HG03521 (cell line): ENCODE measurements at regions not wholly inside any gene's neighbourhood (a gene's known extent, or its start where the extent isn't known, plus 50 kb on each side); places are given as distances from the start of the nearest gene placed in this dataset.

Source experiments
- ATAC-seq: cut with Tn5 transposase; IDR thresholded peaks from one replicate; pipeline ENCODE4 v1.9.1; 2021; ENCODE audit warnings: mild to moderate bottlenecking, moderate library complexity; ENCODE audit not compliant: unreplicated experiment

DNA sequence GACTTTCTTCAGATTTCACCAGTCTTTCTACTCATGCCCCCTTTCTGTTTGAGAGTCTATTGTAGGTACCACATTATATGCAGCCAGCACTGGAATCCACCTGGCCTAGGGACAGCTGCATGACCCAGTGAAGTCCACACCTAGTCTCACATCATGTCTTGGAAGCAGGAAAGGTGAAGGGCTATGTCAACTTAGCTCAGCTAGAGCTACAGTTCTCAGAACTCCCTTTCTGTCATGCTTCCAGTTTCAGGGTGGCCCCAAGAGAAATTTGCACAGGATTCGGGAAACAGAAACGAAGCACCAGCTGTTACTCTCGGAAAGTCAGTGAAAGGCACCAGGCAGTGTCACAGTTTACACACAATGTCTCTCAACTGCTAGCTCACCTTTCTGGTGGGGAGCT, 51.6 kb upstream of the NLRP1 start:
- no peak for ATAC-seq

DNA sequence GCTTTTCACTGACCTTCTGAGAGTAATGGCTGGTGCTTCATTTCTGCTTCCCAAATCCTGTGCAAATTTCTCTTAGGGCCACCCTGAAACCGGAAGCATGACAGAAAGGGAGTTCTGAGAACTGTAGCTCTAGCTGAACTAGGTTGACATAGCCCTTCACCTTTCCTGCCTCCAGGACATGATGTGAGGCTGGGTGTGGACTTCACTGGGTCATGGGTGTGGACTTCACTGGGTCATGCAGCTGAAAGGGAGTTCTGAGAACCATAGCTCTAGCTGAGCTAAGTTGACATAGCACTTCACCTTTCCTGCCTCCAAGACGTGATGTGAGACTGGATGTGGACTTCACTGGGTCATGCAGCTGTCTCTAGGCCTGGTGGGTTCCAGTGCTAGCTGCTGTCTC, 54.3 kb upstream of the NLRP1 start:
- no peak for ATAC-seq

DNA sequence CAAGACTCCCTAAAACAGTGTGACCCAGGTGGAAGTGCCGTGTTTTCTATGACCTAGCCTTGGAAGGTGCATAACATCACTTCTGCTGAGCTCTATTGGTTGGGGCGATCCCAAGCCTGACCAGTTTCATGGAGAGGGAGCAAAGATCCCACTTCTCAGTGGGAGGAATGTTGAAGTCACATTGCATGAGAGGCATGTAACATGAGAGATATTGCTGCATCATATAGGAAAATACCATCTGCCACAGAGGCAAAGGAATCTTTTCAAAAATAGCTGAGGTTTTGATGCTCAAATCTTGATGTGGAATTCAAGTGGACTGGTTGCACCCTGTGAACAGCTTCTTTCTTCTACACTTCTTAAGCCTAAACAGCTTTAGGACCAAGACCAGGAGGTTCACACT, 56.4 kb upstream of the NLRP1 start:
- no peak for ATAC-seq

- no peak for ATAC-seq
These were observed 58.4 kb upstream of the NLRP1 start for GRCh38 chr17:5642752-5643151.

DNA sequence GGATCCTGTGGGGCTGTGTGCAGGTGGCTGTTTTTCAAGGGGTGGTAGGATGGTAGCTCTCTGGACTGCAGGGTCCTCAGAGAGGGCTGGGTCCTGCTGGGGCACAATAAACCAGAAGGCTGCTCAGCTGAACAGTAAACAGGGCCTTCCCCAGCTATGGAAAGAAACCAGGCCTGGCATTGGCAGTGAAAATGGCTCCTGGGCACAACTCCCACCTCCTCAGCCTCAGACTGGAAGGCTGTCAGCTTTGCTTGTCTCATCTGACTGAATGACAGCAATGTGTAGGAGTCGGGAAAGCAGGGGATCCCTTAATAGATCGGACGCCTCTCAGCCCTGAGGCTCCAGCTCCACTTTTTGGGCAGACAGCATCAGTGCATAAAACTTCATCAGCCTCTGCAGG, 59.8 kb upstream of the NLRP1 start:
- no peak for ATAC-seq

- no peak for ATAC-seq
These were observed 67.0 kb upstream of the NLRP1 start for GRCh38 chr17:5651348-5651747.

- no peak for ATAC-seq
These were observed 77.3 kb upstream of the NLRP1 start for GRCh38 chr17:5661491-5662125.

DNA sequence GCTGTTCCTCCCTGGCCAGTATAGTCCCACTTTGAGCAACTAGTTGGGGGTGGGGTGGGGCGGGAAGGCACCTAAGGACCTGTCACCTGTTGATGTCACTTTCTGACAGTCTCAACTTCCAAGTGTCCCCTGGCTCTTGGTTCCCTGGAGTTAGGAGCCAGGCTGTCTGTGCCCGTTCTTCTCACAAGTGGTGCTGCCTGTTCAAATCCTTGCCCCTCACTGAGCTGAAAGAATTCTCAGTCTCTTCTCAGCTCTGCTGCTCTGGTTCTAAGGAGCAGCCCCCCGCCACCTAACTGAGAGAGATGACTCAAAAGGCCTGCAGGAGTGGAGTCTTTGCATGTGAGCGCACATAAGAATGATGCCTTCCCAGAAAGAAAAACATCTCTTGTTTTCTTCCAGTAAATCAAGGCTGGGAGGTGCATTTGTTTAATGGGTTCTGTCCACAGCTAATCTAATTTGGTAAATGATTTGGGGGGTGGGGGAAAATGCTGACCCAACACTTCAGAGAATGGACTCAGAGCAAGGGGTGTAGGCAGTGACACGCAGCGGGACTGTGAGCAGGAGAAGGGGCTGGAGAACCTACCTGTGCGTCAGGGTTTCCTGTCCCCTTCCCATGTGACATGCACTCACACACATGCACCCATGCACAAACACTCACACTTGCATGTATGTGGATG, 78.2 kb upstream of the NLRP1 start:
- no peak for ATAC-seq

GRCh38 chr17:5665164-5665563, 80.9 kb upstream of the NLRP1 start:
- ATAC-seq = no peak

DNA sequence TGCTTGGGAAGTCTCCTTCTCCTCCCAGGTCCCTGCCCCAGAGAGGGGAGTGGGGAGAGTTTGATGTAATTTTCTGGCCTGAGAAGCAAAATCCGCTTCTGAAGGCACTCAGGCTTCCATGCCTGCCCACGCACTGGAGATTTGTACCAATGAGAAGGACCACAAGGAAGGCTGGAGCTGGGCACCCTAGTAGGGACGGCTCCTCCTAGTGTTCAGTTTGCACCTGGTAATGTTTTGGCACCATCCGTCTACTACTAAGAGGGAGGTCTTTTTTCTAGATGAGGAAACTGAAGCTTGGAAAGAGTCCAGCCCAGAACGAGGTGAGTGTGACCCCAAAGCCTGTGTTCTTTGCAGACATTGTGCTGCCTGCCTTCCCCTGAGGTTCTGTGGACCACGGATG, 83.6 kb upstream of the NLRP1 start:
- ATAC-seq = no peak

- no peak for ATAC-seq
These were observed 84.3 kb upstream of the NLRP1 start for GRCh38 chr17:5668557-5669138.

DNA sequence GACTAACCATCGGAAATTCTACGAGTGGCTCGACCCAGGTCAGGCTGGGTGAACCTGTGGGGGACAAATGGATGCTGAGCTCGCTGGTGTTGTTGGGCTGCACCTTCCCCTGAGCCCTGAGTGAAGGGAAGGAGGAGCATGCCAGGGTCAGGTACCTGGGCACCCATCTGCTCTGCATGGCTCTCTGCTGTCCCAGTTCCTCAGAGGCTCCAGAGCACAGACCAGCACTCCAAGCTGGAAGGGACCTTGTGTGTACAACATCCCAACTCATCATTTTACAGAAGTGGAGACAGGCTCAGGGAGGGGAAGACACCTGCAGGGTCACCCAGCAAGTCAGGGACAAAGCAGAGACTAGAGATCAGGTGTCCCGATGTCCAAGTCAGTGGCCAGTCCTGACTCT, 84.9 kb upstream of the NLRP1 start:
- ATAC-seq = no peak

DNA sequence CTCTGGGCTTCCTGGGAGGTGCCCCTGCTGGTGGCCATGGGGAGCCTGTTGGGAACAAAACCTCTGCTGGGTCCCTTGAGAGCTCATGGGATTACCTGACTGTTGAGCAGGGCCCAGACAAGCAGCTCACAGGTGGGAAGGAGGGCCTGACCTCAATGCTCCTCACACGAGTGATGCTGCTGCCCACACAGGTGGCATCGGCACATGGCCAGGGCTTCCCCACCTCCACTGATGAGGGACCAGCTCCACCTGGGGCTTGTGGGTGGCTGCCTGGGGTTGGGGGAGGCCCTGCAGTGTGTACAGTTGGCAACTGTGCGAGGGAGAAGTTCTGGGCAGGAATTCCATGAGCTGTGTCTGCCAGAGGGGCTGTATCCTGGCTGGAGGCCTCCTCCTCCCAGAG, 87.8 kb upstream of the NLRP1 start:
- no peak for ATAC-seq

- no peak for ATAC-seq
These were observed 88.6 kb upstream of the NLRP1 start for GRCh38 chr17:5672815-5673430.

DNA sequence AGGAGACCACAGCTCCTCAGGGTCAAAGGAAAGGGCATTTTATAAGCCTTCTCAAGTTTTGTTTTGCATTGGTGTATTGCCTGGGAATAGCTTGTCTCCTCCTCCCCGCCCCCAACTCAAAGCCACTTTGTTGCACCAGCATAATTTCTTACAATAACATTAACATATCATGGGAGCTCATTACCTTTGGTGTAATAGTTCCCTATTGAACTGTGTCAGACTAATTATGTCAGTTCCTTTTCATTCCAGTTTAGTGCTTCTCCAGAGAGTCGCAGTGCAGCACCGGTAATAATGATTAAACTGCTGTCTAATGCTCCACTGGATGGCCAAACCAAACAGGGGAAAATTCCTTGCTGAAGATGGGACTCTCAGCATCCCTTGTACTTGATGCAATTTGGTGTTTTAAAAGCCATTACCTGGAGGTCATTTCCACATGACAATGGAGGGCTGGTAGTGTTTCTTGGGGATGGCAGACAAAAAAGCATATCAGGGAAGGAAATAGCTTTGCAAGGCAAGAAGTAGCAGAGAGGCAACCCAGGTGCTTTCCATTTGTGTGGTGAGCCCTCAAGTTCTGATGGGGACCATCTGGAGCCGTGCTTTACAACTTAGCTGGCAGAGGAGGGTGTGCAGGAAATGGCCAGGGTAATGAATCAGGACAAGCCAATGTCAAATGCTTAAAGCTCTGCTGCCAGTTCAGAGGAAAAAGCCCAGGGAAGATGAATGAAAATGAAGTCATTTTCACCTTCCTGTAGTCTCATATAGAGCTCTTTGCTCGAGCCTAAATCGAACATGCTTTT, 91.5 kb upstream of the NLRP1 start:
- ATAC-seq = no peak

GRCh38 chr17:5677620-5678019, 93.3 kb upstream of the NLRP1 start:
- ATAC-seq = no peak

GRCh38 chr17:5678171-5678570, 93.9 kb upstream of the NLRP1 start:
- no peak for ATAC-seq

- ATAC-seq = no peak
These were observed 96.5 kb upstream of the NLRP1 start for GRCh38 chr17:5680766-5681165.

GRCh38 chr17:5683241-5683640, 98.9 kb upstream of the NLRP1 start:
- no peak for ATAC-seq

- no peak for ATAC-seq
These were observed 101.8 kb upstream of the NLRP1 start for GRCh38 chr17:5686074-5686635.

DNA sequence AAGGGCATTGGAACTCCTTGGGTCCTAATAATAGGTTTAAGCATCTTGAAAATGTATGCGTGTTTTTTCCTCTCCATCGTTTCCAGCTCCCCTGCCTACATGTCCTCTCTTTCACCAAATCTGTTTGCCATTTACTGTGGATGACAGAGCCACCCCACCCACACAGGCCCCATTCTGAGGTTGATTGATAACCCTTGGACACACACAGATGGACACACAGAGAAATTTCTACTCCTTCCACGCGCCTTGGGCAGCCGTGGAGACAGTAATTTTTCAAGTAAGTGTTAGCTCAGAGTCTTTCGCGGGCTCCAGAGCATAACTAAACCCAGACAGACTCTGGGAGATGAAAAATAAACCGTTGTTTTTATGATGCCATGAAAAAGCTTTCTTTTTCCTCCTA, 103.3 kb upstream of the NLRP1 start:
- ATAC-seq = no peak
